H1 (cell line): ENCODE measurements at regions not wholly inside any gene's neighbourhood (a gene's known extent, or its start where the extent isn't known, plus 50 kb on each side); places are given as distances from the start of the nearest gene placed in this dataset.

Experiments
- CTCF ChIA-PET: fragments of 300-600 bp; sonication (Branson Sonifier 250); formaldehyde crosslinking; loops from one replicate; lab custom pipeline; 2021; ENCODE audit not compliant: partially characterized antibody; lab: Charles Lee
- POLR2A ChIA-PET: fragments of 300-600 bp; sonication (Branson Sonifier 250); formaldehyde crosslinking; loops from one replicate; lab custom pipeline; 2021; ENCODE audit warnings: inconsistent platforms; ENCODE audit not compliant: partially characterized antibody; lab: Charles Lee
- DNase-seq, 2 experiments: peaks; one replicate each; pipeline versions ENCODE4 v3.0.0 to v3.0.0-alpha.2; 2010 to 2022; ENCODE audit warnings: low spot score in 2 of 2, low read depth in 1 of 2, mixed read lengths in 1 of 2
- FAIRE-seq: peaks from 2 replicates; lab custom pipeline; 2011; peaks lifted over from hg19 to GRCh38; lab: Jason Lieb, UNC
- H2AFZ ChIP-seq: 2 replicates; pipeline ENCODE4 v1.8.1; 2012; ENCODE audit warnings: low read length, inconsistent platforms
- H2AK5ac ChIP-seq: 2 replicates; pipeline ENCODE4 v1.6.1; 2013; ENCODE audit warnings: low read depth, low read length
- H2BK120ac ChIP-seq: replicated peaks from 2 replicates; pipeline ENCODE3; 2013; ENCODE audit warnings: low read depth, low read length, inconsistent platforms
- H2BK12ac ChIP-seq: 2 replicates; pipeline ENCODE4 v1.6.1; 2013; ENCODE audit warnings: low read depth, low read length
- H2BK15ac ChIP-seq: 2 replicates; pipeline ENCODE4 v1.6.1; 2013; ENCODE audit warnings: low read length
- H2BK20ac ChIP-seq: 2 replicates; pipeline ENCODE4 v1.6.1; 2013; ENCODE audit warnings: low read length
- H2BK5ac ChIP-seq: 2 replicates; pipeline ENCODE4 v1.6.1; 2013; ENCODE audit warnings: low read depth, low read length
- H3K14ac ChIP-seq: 2 replicates; pipeline ENCODE4 v1.6.1; 2013; ENCODE audit warnings: inconsistent platforms; ENCODE audit not compliant: insufficient read length
- H3K18ac ChIP-seq: 2 replicates; pipeline ENCODE4 v1.6.1; 2013; ENCODE audit warnings: low read length; ENCODE audit errors: extremely low read depth
- H3K23ac ChIP-seq: 2 replicates; pipeline ENCODE4 v1.6.1; 2013; ENCODE audit warnings: inconsistent platforms; ENCODE audit not compliant: insufficient read length
- H3K23me2 ChIP-seq: 2 replicates; pipeline ENCODE4 v1.6.1; 2013; ENCODE audit warnings: low read depth, low read length
- H3K27ac ChIP-seq: 2 replicates; pipeline ENCODE4 v1.6.1; 2011; ENCODE audit warnings: low read depth, low read length, inconsistent platforms
- H3K27me3 ChIP-seq, 4 experiments: replicated peaks in 1 of 4; 1 replicate in 1 of 4; 2 replicates in 3 of 4; pipeline versions ENCODE4 v1.6.1 to v1.8.1; 2011 to 2013; ENCODE audit warnings: low read length in 3 of 4, mild to moderate bottlenecking in 3 of 4, inconsistent platforms in 2 of 4, mixed read lengths in 2 of 4, moderate library complexity in 1 of 4; ENCODE audit not compliant: control insufficient read depth in 3 of 4, insufficient read depth in 3 of 4; ENCODE audit errors: extremely low read depth in 1 of 4
- H3K36me3 ChIP-seq, 4 experiments: 2 replicates each; pipeline versions ENCODE4 v1.6.1 to v1.8.1; 2011 to 2013; ENCODE audit warnings: mild to moderate bottlenecking in 4 of 4, low read length in 3 of 4, moderate library complexity in 2 of 4, control low read depth in 1 of 4, inconsistent platforms in 1 of 4; ENCODE audit not compliant: insufficient read depth in 4 of 4, control insufficient read depth in 2 of 4
- H3K4ac ChIP-seq: replicated peaks from 2 replicates; pipeline ENCODE3; 2013; ENCODE audit warnings: low read length, low read depth, mixed read lengths, inconsistent platforms; ENCODE audit not compliant: insufficient read length
- H3K4me1 ChIP-seq, 4 experiments: replicated peaks in 1 of 4; 1 replicate in 1 of 4; 2 replicates in 3 of 4; pipeline versions ENCODE4 v1.6.1 to v1.8.1; 2011 to 2013; ENCODE audit warnings: low read length in 3 of 4, inconsistent platforms in 2 of 4, mixed read lengths in 1 of 4; ENCODE audit not compliant: insufficient read depth in 4 of 4, control insufficient read depth in 3 of 4
- H3K4me2 ChIP-seq, 2 experiments: 2 replicates each; pipeline versions ENCODE4 v1.6.1 to v1.8.1; 2011 to 2013; ENCODE audit warnings: low read depth in 2 of 2, low read length in 2 of 2, control low read depth in 1 of 2, inconsistent platforms in 1 of 2, mild to moderate bottlenecking in 1 of 2; ENCODE audit not compliant: insufficient read depth in 1 of 2
- H3K4me3 ChIP-seq, 4 experiments: fragments of 200-600, 300-600 bp in 1 of 4; sonication (generic), shearing (Covaris generic), sonication (Bioruptor Twin) in 1 of 4; 2 replicates each; pipeline versions ENCODE4 v1.5.1 to v1.8.1; 2011 to 2016; ENCODE audit warnings: low read length in 4 of 4, low read depth in 3 of 4, control low read depth in 2 of 4, inconsistent platforms in 2 of 4, mild to moderate bottlenecking in 2 of 4, mixed read lengths in 1 of 4, moderate library complexity in 1 of 4; ENCODE audit not compliant: insufficient read depth in 2 of 4; ENCODE audit errors: extremely low read depth in 1 of 4
- H3K56ac ChIP-seq: replicated peaks from 2 replicates; pipeline ENCODE3; 2013; ENCODE audit warnings: low read depth, mild to moderate bottlenecking, mixed read lengths, low read length, inconsistent platforms; ENCODE audit not compliant: insufficient read length
- H3K79me1 ChIP-seq: 2 replicates; pipeline ENCODE4 v1.6.1; 2013; ENCODE audit warnings: low read depth, low read length, control low read depth
- H3K79me2 ChIP-seq, 2 experiments: 2 replicates each; pipeline versions ENCODE4 v1.6.1 to v1.8.1; 2012 to 2013; ENCODE audit warnings: low read length in 2 of 2, mild to moderate bottlenecking in 2 of 2, inconsistent platforms in 1 of 2; ENCODE audit not compliant: insufficient read depth in 2 of 2, control insufficient read depth in 1 of 2
- H3K9ac ChIP-seq, 4 experiments: replicated peaks in 1 of 4; 1 replicate in 1 of 4; 2 replicates in 3 of 4; pipeline versions ENCODE4 v1.6.1 to v1.8.1; 2011 to 2013; ENCODE audit warnings: low read depth in 3 of 4, low read length in 3 of 4, control low read depth in 2 of 4, mild to moderate bottlenecking in 2 of 4, moderate library complexity in 2 of 4, inconsistent platforms in 1 of 4; ENCODE audit errors: extremely low read depth in 1 of 4
- H3K9me3 ChIP-seq, 2 experiments: 2 replicates each; pipeline versions ENCODE4 v1.6.1 to v1.8.1; 2012 to 2013; ENCODE audit warnings: mild to moderate bottlenecking in 2 of 2, moderate library complexity in 2 of 2, control low read depth in 1 of 2, inconsistent platforms in 1 of 2, low read depth in 1 of 2, low read length in 1 of 2, mixed read lengths in 1 of 2; ENCODE audit not compliant: insufficient read depth in 2 of 2
- H4K20me1 ChIP-seq, 2 experiments: replicated peaks in 1 of 2; 2 replicates each; pipeline versions ENCODE3 to v1.8.1; 2011 to 2013; ENCODE audit warnings: inconsistent platforms in 2 of 2, low read length in 2 of 2, mild to moderate bottlenecking in 1 of 2; ENCODE audit not compliant: insufficient read depth in 2 of 2, control insufficient read depth in 1 of 2
- H4K5ac ChIP-seq: 2 replicates; pipeline ENCODE4 v1.6.1; 2013; ENCODE audit warnings: low read length, low read depth, mixed read lengths, inconsistent platforms; ENCODE audit not compliant: insufficient read length
- H4K8ac ChIP-seq: 2 replicates; pipeline ENCODE4 v1.8.0; 2013; ENCODE audit warnings: mild to moderate bottlenecking, moderate library complexity, low read length, inconsistent platforms; ENCODE audit not compliant: insufficient read depth; ENCODE audit errors: extremely low read depth
- H4K91ac ChIP-seq: replicated peaks from 2 replicates; pipeline ENCODE3; 2013; ENCODE audit warnings: low read length, mixed read lengths, inconsistent platforms; ENCODE audit not compliant: insufficient read length
- HDAC6 ChIP-seq: IDR thresholded peaks from one replicate; pipeline ENCODE4 v1.7.1; 2012; ENCODE audit warnings: low read depth, mild to moderate bottlenecking, inconsistent platforms, low read length, moderate library complexity
- MAFK ChIP-seq: IDR thresholded peaks from 2 replicates; pipeline ENCODE4 v1.6.1; 2012; ENCODE audit warnings: low read depth, mild to moderate bottlenecking, improper control_type of control experiment, low read length
- SRF ChIP-seq: IDR thresholded peaks from 2 replicates; pipeline ENCODE4 v1.6.1; 2011; ENCODE audit warnings: mild to moderate bottlenecking, low read depth, low read length, moderate library complexity
- WGBS, 2 experiments: shearing (Covaris generic) in 1 of 2; methylation state at CpG; one replicate each; pipeline versions ENCODE4 v1.1.6 to v1.1.7; 2013 to 2015; ENCODE audit warnings: low lambda C conversion rate in 2 of 2, mixed read lengths in 2 of 2, inconsistent platforms in 1 of 2, low coverage in 1 of 2, missing lambda C conversion rate in 1 of 2; ENCODE audit not compliant: insufficient replicate concordance in 2 of 2, insufficient coverage in 1 of 2, insufficient read length in 1 of 2; ENCODE audit errors: extremely low coverage in 1 of 2, missing lambda C conversion rate in 1 of 2; 5-methylcytosine and 5-hydroxymethylcytosine counted together
- TF ChIP-seq, protein P1 (sequence below): IDR thresholded peaks from 2 replicates; pipeline ENCODE4 v1.6.1; 2012; ENCODE audit warnings: inconsistent platforms

DNA sequence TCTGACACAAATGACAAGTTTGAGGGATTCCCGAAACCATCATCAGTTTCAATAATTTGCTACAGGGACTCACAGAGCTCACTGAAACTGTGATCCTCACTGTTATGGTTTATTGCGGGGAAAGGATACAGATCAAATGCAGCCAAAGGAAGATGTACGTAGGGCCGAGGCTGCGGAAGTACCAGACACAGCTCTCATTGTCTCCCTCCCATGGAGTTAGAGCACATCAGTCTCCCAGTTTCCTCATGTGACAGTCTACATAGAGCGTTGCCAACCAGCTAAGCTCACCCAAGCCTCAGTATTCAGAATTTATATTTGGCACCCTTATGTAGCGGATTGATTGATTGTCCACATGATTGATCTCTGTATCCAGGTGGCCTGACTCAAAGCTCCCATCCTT, 137.8 kb upstream of the TENM3 start:
- Histone ChIP-seq H3K4me2 (no peak overlapping the region), H3K4me1 (peaks cover 0 to 2% (median 0%) of the 10 kb centered on the region in 4 experiments; a peak in 2 of 7 replicates), H3K27ac (no peak overlapping the region), H3K79me2 (no peaks in the 10 kb centered on the region), H4K8ac (no peak overlapping the region), H2BK15ac (no peak overlapping the region), H2AK5ac (no peak overlapping the region), H4K20me1 (no peaks in the 10 kb centered on the region), H3K14ac (no peak overlapping the region), H3K79me1 (no peaks in the 10 kb centered on the region), H2BK20ac (no peak overlapping the region), H3K23ac (no peak overlapping the region), H2AFZ (no peak overlapping the region), H3K4me3 (no peak overlapping the region), H2BK12ac (no peak overlapping the region), H3K23me2 (no peaks in the 10 kb centered on the region), H3K4ac (no peak overlapping the region), H3K36me3 (no peaks in the 10 kb centered on the region), H3K9ac (no peak overlapping the region), H3K9me3 (no peaks in the 10 kb centered on the region), H2BK120ac (no peak overlapping the region), H4K91ac (no peak overlapping the region), H4K5ac (no peak overlapping the region), H3K27me3 (no peaks in the 10 kb centered on the region), H2BK5ac (no peak overlapping the region), H3K56ac (no peak overlapping the region), H3K18ac (no peak overlapping the region)
- ChIA-PET CTCF (interaction anchor here (1.0 to 2.6 kb wide), 5 partner anchors 9 to 26 kb away, joined by 3 to 14 read pairs (median 3); no protein-coding TSS in a partner anchor), POLR2A (no interaction called here)
- FAIRE-seq, result no peak
- TF ChIP-seq MAFK, result no peak
- TF ChIP-seq SRF, result no peak
- TF ChIP-seq, protein P1, sequence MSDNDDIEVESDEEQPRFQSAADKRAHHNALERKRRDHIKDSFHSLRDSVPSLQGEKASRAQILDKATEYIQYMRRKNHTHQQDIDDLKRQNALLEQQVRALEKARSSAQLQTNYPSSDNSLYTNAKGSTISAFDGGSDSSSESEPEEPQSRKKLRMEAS, result no peak
- no peak for TF ChIP-seq HDAC6
- no peak for DNase-seq
- 80% methylated on average over 7 of the region's 7 CpGs; no CpG with 5 or more reads in 1 of the 2 experiments for WGBS, 2 experiments
